SK-N-SH (cell line): ENCODE measurements at regions not wholly inside any gene's neighbourhood (a gene's known extent, or its start where the extent isn't known, plus 50 kb on each side); places are given as distances from the start of the nearest gene placed in this dataset.

Experiments used
- CTCF ChIA-PET: fragments of 300-600, 350-600 bp; formaldehyde crosslinking; extraction: SDS; loops from one replicate; lab custom pipeline; 2021; lab: Yijun Ruan, JAX
- POLR2A ChIA-PET: fragments of 350-600 bp; sonication (Branson Sonifier 250); formaldehyde crosslinking; extraction: SDS; loops from one replicate; lab custom pipeline; 2020; ENCODE audit warnings: antibody characterized with exemption, inconsistent platforms; lab: Yijun Ruan, JAX
- DNase-seq: peaks from one replicate; pipeline ENCODE4 v3.0.0; 2012
- H2AFZ ChIP-seq: fragments of 200-600 bp; sonication (generic); 2 replicates; pipeline ENCODE4 v1.8.1; 2016; ENCODE audit warnings: antibody characterized with exemption, mild to moderate bottlenecking, low read depth
- H3F3A ChIP-seq: fragments of 200-600 bp; sonication (generic); replicated peaks from 2 replicates; pipeline ENCODE3; 2016; ENCODE audit warnings: antibody characterized with exemption, mild to moderate bottlenecking; ENCODE audit not compliant: insufficient read depth
- H3K27ac ChIP-seq, 2 experiments: fragments of 200-500 bp in 1 of 2; fragments of 200-600 bp in 1 of 2; sonication (Bioruptor generic) in 1 of 2; sonication (generic), shearing (Covaris generic) in 1 of 2; 2 replicates each; pipeline versions ENCODE4 v1.5.1 to v1.6.1; 2014 to 2016; ENCODE audit warnings: low read depth in 2 of 2, inconsistent platforms in 1 of 2, low read length in 1 of 2, mild to moderate bottlenecking in 1 of 2, mixed read lengths in 1 of 2
- H3K27me3 ChIP-seq: fragments of 200-600 bp; sonication (generic), shearing (Covaris generic); 2 replicates; pipeline ENCODE4 v1.6.1; 2016; ENCODE audit warnings: mixed run types; ENCODE audit not compliant: insufficient read depth
- H3K36me3 ChIP-seq, 2 experiments: fragments of 200-500 bp in 1 of 2; fragments of 200-600 bp in 1 of 2; sonication (Bioruptor generic) in 1 of 2; sonication (generic) in 1 of 2; replicated peaks in 1 of 2; 2 replicates each; pipeline versions ENCODE3 to v1.5.1; 2014 to 2016; ENCODE audit warnings: low read length in 1 of 2, mild to moderate bottlenecking in 1 of 2; ENCODE audit not compliant: insufficient read depth in 2 of 2, control insufficient read depth in 1 of 2
- H3K4me1 ChIP-seq, 2 experiments: fragments of 200-500 bp in 1 of 2; fragments of 200-600 bp in 1 of 2; sonication (Bioruptor generic) in 1 of 2; sonication (generic), shearing (Covaris generic) in 1 of 2; 2 replicates each; pipeline versions ENCODE4 v1.5.1 to v1.6.1; 2014 to 2016; ENCODE audit warnings: low read depth in 1 of 2, low read length in 1 of 2, mixed run types in 1 of 2; ENCODE audit not compliant: insufficient read depth in 2 of 2, control insufficient read depth in 1 of 2
- H3K4me2 ChIP-seq: fragments of 200-600 bp; sonication (generic), shearing (Covaris generic); 2 replicates; pipeline ENCODE4 v1.6.1; 2017; ENCODE audit warnings: mixed run types
- H3K4me3 ChIP-seq, 2 experiments: fragments of 200-500 bp in 1 of 2; fragments of 200-600 bp in 1 of 2; sonication (Bioruptor generic) in 1 of 2; sonication (generic), shearing (Covaris generic) in 1 of 2; 2 replicates each; pipeline versions ENCODE4 v1.5.1 to v1.8.1; 2014 to 2016; ENCODE audit warnings: low read depth in 2 of 2, inconsistent platforms in 1 of 2, low read length in 1 of 2, mild to moderate bottlenecking in 1 of 2, mixed read lengths in 1 of 2, moderate library complexity in 1 of 2
- H3K79me2 ChIP-seq: fragments of 200-600 bp; sonication (generic); 2 replicates; pipeline ENCODE4 v1.8.1; 2017; ENCODE audit warnings: mild to moderate bottlenecking; ENCODE audit not compliant: insufficient read depth
- H3K9ac ChIP-seq: fragments of 200-600 bp; sonication (generic); 2 replicates; pipeline ENCODE4 v1.6.1; 2017; ENCODE audit warnings: mixed run types
- H3K9me2 ChIP-seq: fragments of 200-600 bp; sonication (generic); 2 replicates; pipeline ENCODE4 v1.6.1; 2017; ENCODE audit warnings: mixed run types
- H3K9me3 ChIP-seq: fragments of 200-600 bp; sonication (generic); 2 replicates; pipeline ENCODE4 v1.6.1; 2017; ENCODE audit warnings: mixed run types, mild to moderate bottlenecking, moderate library complexity
- H4K20me1 ChIP-seq: fragments of 200-600 bp; sonication (generic); 2 replicates; pipeline ENCODE4 v1.6.1; 2017; ENCODE audit warnings: mild to moderate bottlenecking, mixed run types; ENCODE audit not compliant: insufficient read depth
- ELF1 ChIP-seq: IDR thresholded peaks from 2 replicates; pipeline ENCODE4 v1.4.0; 2012
- EP300 ChIP-seq, 2 experiments: IDR thresholded peaks; 2 replicates each; pipeline versions ENCODE4 v1.4.0 to v1.6.1; 2012; ENCODE audit warnings: borderline replicate concordance in 1 of 2, low read depth in 1 of 2, low read length in 1 of 2
- EZH2phosphoT487 ChIP-seq: fragments of 200-600 bp; sonication (generic); IDR thresholded peaks from 2 replicates; pipeline ENCODE4 v1.6.1; 2017; ENCODE audit warnings: low read depth, mixed run types, mild to moderate bottlenecking, antibody characterized with exemption, moderate library complexity, borderline replicate concordance
- FOSL2 ChIP-seq: IDR thresholded peaks from 2 replicates; pipeline ENCODE4 v1.4.0; 2012; ENCODE audit warnings: low read depth, mild to moderate bottlenecking, moderate library complexity, borderline replicate concordance
- IRF3 ChIP-seq: fragments of 150-350 bp; IDR thresholded peaks from 2 replicates; pipeline ENCODE4 v1.6.1; 2016; ENCODE audit warnings: mild to moderate bottlenecking, low read depth, low read length
- JUND ChIP-seq: IDR thresholded peaks from 2 replicates; pipeline ENCODE4 v1.4.0; 2012
- MXI1 ChIP-seq: IDR thresholded peaks from 2 replicates; pipeline ENCODE4 v1.6.1; 2012; ENCODE audit warnings: mild to moderate bottlenecking, low read depth, low read length, improper control_type of control experiment
- RAD21 ChIP-seq: IDR thresholded peaks from 2 replicates; pipeline ENCODE4 v1.6.1; 2012; ENCODE audit warnings: mild to moderate bottlenecking, low read length
- RXRA ChIP-seq: IDR thresholded peaks from 2 replicates; pipeline ENCODE4 v1.4.0; 2012; ENCODE audit warnings: low read depth, mild to moderate bottlenecking, borderline replicate concordance
- SIN3A ChIP-seq: IDR thresholded peaks from 2 replicates; pipeline ENCODE4 v1.6.1; 2012; ENCODE audit warnings: low read depth, mild to moderate bottlenecking, low read length, moderate library complexity, borderline replicate concordance
- SMC3 ChIP-seq: IDR thresholded peaks from 2 replicates; pipeline ENCODE4 v1.6.1; 2012; ENCODE audit warnings: low read depth, low read length, improper control_type of control experiment
- TCF12 ChIP-seq: IDR thresholded peaks from 2 replicates; pipeline ENCODE4 v1.4.0; 2012
- USF2 ChIP-seq: fragments of 150-350 bp; IDR thresholded peaks from 2 replicates; pipeline ENCODE4 v1.6.1; 2017; ENCODE audit warnings: antibody characterized with exemption, low read length, low read depth, borderline replicate concordance
- YY1 ChIP-seq: IDR thresholded peaks from 2 replicates; pipeline ENCODE4 v1.4.0; 2012; ENCODE audit warnings: low read depth, mild to moderate bottlenecking
- ZBTB33 ChIP-seq: IDR thresholded peaks from 2 replicates; pipeline ENCODE4 v1.4.0; 2012; ENCODE audit warnings: low read depth, borderline replicate concordance
- WGBS: methylation state at CpG from one replicate; pipeline ENCODE4 v1.1.6; 2017; ENCODE audit warnings: low lambda C conversion rate; 5-methylcytosine and 5-hydroxymethylcytosine counted together

GRCh38 chr5:93151121-93151520 is 429.9 kb downstream of the NR2F1-AS1 start:
- peak overlapping the region; percentile 57; the same call in 1 of the 2 replicates for H3K4me2 ChIP-seq
- H3K4me3 ChIP-seq, result peak overlapping the region in 1 of 2 experiments; percentile 11; a peak in 1 of 4 replicates
- DNase-seq, result no peak
- H3K27me3 ChIP-seq, result no peaks in the 10 kb centered on the region
- H3K36me3 ChIP-seq, result no peaks in the 10 kb centered on the region
- TF ChIP-seq ELF1 (no peak), EP300 (IDR thresholded peaks at IDR 0.05; ENCODE audit: borderline replicate concordance in 1 of 2, low read depth in 1 of 2, low read length in 1 of 2) (peak in 1 of 2 experiments; percentile 64; a peak in 1 of 4 replicates), EZH2phosphoT487 (no peak), FOSL2 (peak; percentile 61; the same call in 1 of the 2 replicates), RXRA (peak; percentile 51; the same call in 1 of the 2 replicates), ZBTB33 (no peak), JUND (peak; percentile 58), TCF12 (peak; percentile 60)
- TF ChIP-seq, all 33 proteins: peak for 5
- Histone ChIP-seq H3K9me3 (no peaks in the 10 kb centered on the region), H3K4me1 (peaks cover 5 to 15% of the 10 kb centered on the region in 2 experiments; a peak in 3 of 4 replicates), H3K9ac (0 out of 2 replicates have a peak overlapping the region, but pooled peaks have one; percentile 17), H3K9me2 (no peaks in the 10 kb centered on the region), H3K27ac (peak overlapping the region; percentile 16 to 71; a peak in 3 of 4 replicates), H2AFZ (peak overlapping the region; percentile 65; the same call in 1 of the 2 replicates), H4K20me1 (no peaks in the 10 kb centered on the region), H3F3A (peaks cover 11% of the 10 kb centered on the region), H3K79me2 (no peaks in the 10 kb centered on the region)
- ChIA-PET POLR2A (no interaction called here), CTCF (no interaction called here)

- no peak for DNase-seq
- peak overlapping the region; percentile 53 to 71; a peak in 3 of 4 replicates for H3K27ac ChIP-seq
- H3K9me3 ChIP-seq, result no peaks in the 10 kb centered on the region
- peak overlapping the region in 1 of 2 experiments; percentile 11; a peak in 1 of 4 replicates for H3K4me3 ChIP-seq
- H3K27me3 ChIP-seq, result no peaks in the 10 kb centered on the region
- no peaks in the 10 kb centered on the region for H3K79me2 ChIP-seq
- peaks cover 5 to 15% of the 10 kb centered on the region in 2 experiments; a peak in 3 of 4 replicates for H3K4me1 ChIP-seq
- no peaks in the 10 kb centered on the region for H4K20me1 ChIP-seq
- H2AFZ ChIP-seq, result peak overlapping the region; percentile 65; the same call in 1 of the 2 replicates
- H3K36me3 ChIP-seq, result no peaks in the 10 kb centered on the region
- ChIA-PET POLR2A (no interaction called here), CTCF (no interaction called here)
- H3F3A ChIP-seq, result peaks cover 14% of the 10 kb centered on the region
- H3K4me2 ChIP-seq, result peak overlapping the region; percentile 57
- 0 out of 2 replicates have a peak overlapping the region, but pooled peaks have one; percentile 17 for H3K9ac ChIP-seq
- no peaks in the 10 kb centered on the region for H3K9me2 ChIP-seq
- WGBS, result 100% methylated on average over 3 of the region's 3 CpGs
- no peak for TF ChIP-seq MXI1
- TF ChIP-seq YY1, result no peak
- TF ChIP-seq USF2, result no peak
- TF ChIP-seq SMC3, result no peak
- TF ChIP-seq RAD21, result no peak
- no peak for TF ChIP-seq IRF3
- no peak for TF ChIP-seq SIN3A
- TF ChIP-seq, all 33 proteins: peak for 0
Measured at GRCh38 chr5:93150311-93151012, 430.6 kb downstream of the NR2F1-AS1 start.
